ENCODE measurements at regions not wholly inside any gene's neighbourhood (a gene's known extent, or its start where the extent isn't known, plus 50 kb on each side); places are given as distances from the start of the nearest gene placed in this dataset.

GRCh38 chr1:166738140-166738539, 101.1 kb upstream of the POGK start:
- no peaks in the 10 kb centered on the region for H3K79me1 ChIP-seq (ENCODE audit: low read depth, low read length)
- H3K23me2 ChIP-seq (ENCODE audit: low read depth, low read length): no peaks in the 10 kb centered on the region
- H2BK120ac ChIP-seq (replicated peaks; ENCODE audit: low read depth, low read length): no peak overlapping the region
- H2AFZ ChIP-seq (ENCODE audit: low read length): no peak overlapping the region
- no peak overlapping the region for H2BK5ac ChIP-seq (ENCODE audit: low read depth, low read length)
- H3K36me3 ChIP-seq (ENCODE audit: control insufficient read depth in 2 of 4, insufficient read depth in 4 of 4, low read length in 3 of 4): no peaks in the 10 kb centered on the region
- ChIA-PET POLR2A (ENCODE audit: partially characterized antibody) (no interaction called here), CTCF (ENCODE audit: partially characterized antibody) (no interaction called here)
- no peaks in the 10 kb centered on the region for H3K79me2 ChIP-seq (ENCODE audit: control insufficient read depth in 1 of 2, insufficient read depth in 2 of 2, low read length in 2 of 2)
- no peak overlapping the region for H3K4me3 ChIP-seq (ENCODE audit: extremely low read depth in 1 of 4, insufficient read depth in 2 of 4, low read depth in 3 of 4, low read length in 4 of 4)
- no peak overlapping the region for H3K4me2 ChIP-seq (ENCODE audit: insufficient read depth in 1 of 2, low read depth in 2 of 2, low read length in 2 of 2)
- no peak overlapping the region for H3K4ac ChIP-seq (replicated peaks; ENCODE audit: insufficient read length, low read depth, low read length)
- no peak overlapping the region for H2BK12ac ChIP-seq (ENCODE audit: low read depth, low read length)
- H3K9me3 ChIP-seq (ENCODE audit: insufficient read depth in 2 of 2, low read depth in 1 of 2, low read length in 1 of 2): no peaks in the 10 kb centered on the region
- H3K56ac ChIP-seq (replicated peaks; ENCODE audit: insufficient read length, low read depth, low read length): no peak overlapping the region
- H4K91ac ChIP-seq (replicated peaks; ENCODE audit: insufficient read length, low read length): no peak overlapping the region
- H3K23ac ChIP-seq (ENCODE audit: insufficient read length): no peak overlapping the region
- no peak for FAIRE-seq
- H4K20me1 ChIP-seq (replicated peaks in 1 of 2; ENCODE audit: control insufficient read depth in 1 of 2, insufficient read depth in 2 of 2, low read length in 2 of 2): no peaks in the 10 kb centered on the region
- H2BK20ac ChIP-seq (ENCODE audit: low read length): no peak overlapping the region
- no peak overlapping the region for H4K8ac ChIP-seq (ENCODE audit: extremely low read depth, insufficient read depth, low read length)
- no peak overlapping the region for H3K9ac ChIP-seq (replicated peaks in 1 of 4; ENCODE audit: extremely low read depth in 1 of 4, low read depth in 3 of 4, low read length in 3 of 4)
- H3K14ac ChIP-seq (ENCODE audit: insufficient read length): no peak overlapping the region
- no peak overlapping the region for H4K5ac ChIP-seq (ENCODE audit: insufficient read length, low read depth, low read length)
- DNase-seq (ENCODE audit: low read depth in 1 of 2, low spot score in 2 of 2): no peak
- peaks cover 0 to 5% (median 2%) of the 10 kb centered on the region in 4 experiments; a peak in 3 of 7 replicates for H3K4me1 ChIP-seq (replicated peaks in 1 of 4; ENCODE audit: control insufficient read depth in 3 of 4, insufficient read depth in 4 of 4, low read length in 3 of 4)
- no peak overlapping the region for H2BK15ac ChIP-seq (ENCODE audit: low read length)
- no peak overlapping the region for H3K18ac ChIP-seq (ENCODE audit: extremely low read depth, low read length)
- no peak overlapping the region for H2AK5ac ChIP-seq (ENCODE audit: low read depth, low read length)
- no peaks in the 10 kb centered on the region for H3K27me3 ChIP-seq (replicated peaks in 1 of 4; ENCODE audit: control insufficient read depth in 3 of 4, extremely low read depth in 1 of 4, insufficient read depth in 3 of 4, low read length in 3 of 4)
- no peak overlapping the region for H3K27ac ChIP-seq (ENCODE audit: low read depth, low read length)
- TF ChIP-seq TCF12 (IDR thresholded peaks at IDR 0.05; ENCODE audit: low read depth, low read length) (no peak), CHD2 (IDR thresholded peaks at IDR 0.05; ENCODE audit: low read length) (no peak), CBX8 (IDR thresholded peaks at IDR 0.05; ENCODE audit: borderline replicate concordance, low read depth, low read length) (no peak), HDAC6 (IDR thresholded peaks at IDR 0.05; ENCODE audit: low read depth, low read length) (no peak), GABPA (IDR thresholded peaks at IDR 0.05; ENCODE audit: borderline replicate concordance, insufficient read depth, low read length) (no peak), GTF2F1 (IDR thresholded peaks at IDR 0.05; ENCODE audit: borderline replicate concordance, low read depth, low read length) (no peak), FOSL1 (IDR thresholded peaks at IDR 0.05; ENCODE audit: insufficient read depth, low read depth, low read length) (no peak), CHD1 (IDR thresholded peaks at IDR 0.05; ENCODE audit: low read depth, low read length) (no peak), BACH1 (IDR thresholded peaks at IDR 0.05; ENCODE audit: low read length) (no peak), SIN3A (conservative IDR thresholded peaks at IDR 0.05 in 1 of 2, IDR thresholded peaks at IDR 0.05 in 1 of 2; ENCODE audit: low read depth in 1 of 2, low read length in 2 of 2) (no peak), EGR1 (IDR thresholded peaks at IDR 0.05; ENCODE audit: borderline replicate concordance, low read depth, low read length) (no peak), RXRA (IDR thresholded peaks at IDR 0.05; ENCODE audit: insufficient read depth, low read depth, low read length) (no peak)
- TF ChIP-seq, protein P1, sequence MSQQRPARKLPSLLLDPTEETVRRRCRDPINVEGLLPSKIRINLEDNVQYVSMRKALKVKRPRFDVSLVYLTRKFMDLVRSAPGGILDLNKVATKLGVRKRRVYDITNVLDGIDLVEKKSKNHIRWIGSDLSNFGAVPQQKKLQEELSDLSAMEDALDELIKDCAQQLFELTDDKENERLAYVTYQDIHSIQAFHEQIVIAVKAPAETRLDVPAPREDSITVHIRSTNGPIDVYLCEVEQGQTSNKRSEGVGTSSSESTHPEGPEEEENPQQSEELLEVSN (IDR thresholded peaks at IDR 0.05): no peak
- TF ChIP-seq, protein P2, sequence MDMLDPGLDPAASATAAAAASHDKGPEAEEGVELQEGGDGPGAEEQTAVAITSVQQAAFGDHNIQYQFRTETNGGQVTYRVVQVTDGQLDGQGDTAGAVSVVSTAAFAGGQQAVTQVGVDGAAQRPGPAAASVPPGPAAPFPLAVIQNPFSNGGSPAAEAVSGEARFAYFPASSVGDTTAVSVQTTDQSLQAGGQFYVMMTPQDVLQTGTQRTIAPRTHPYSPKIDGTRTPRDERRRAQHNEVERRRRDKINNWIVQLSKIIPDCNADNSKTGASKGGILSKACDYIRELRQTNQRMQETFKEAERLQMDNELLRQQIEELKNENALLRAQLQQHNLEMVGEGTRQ (IDR thresholded peaks at IDR 0.05; ENCODE audit: low read length): no peak

Measured in H1 (cell line).